GM18502 (cell line): ENCODE measurements at regions not wholly inside any gene's neighbourhood (a gene's known extent, or its start where the extent isn't known, plus 50 kb on each side); places are given as distances from the start of the nearest gene placed in this dataset.

Source experiments
- ATAC-seq: cut with Tn5 transposase; IDR thresholded peaks from one replicate; pipeline ENCODE4 v1.9.1; 2021; ENCODE audit warnings: mild to moderate bottlenecking; ENCODE audit not compliant: unreplicated experiment, poor library complexity

DNA sequence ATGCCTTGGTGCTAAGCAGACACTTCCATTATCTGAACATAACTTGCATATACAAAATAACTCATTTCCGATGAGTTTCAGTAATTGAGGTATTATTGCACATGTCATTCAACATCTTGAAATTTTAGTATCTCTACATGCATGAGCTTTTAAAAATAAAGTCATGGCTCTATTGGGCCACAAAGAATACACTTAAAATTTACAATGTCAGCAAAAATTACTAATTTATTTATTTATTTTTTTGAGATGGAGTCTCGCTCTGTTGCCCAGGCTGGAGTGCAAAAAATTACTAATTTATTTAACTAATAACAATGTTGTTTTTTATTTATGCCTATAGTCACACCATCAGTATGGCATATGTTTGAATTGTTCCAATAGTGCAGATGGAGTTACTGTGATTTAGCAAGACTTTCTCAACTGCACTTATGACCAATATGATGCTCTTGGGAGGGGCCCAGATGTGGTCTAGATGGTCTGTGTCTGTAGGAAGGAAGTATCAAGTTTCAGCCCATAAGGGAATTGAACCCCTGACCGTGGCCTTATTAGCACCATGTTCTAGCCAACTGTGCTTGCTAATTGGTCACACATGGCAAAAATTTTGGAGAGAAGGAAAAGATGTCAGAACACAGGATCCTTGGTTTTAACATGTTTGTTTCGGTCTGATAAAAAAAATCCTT is 370.7 kb upstream of the TSHZ2 start:
- no peak for ATAC-seq

DNA sequence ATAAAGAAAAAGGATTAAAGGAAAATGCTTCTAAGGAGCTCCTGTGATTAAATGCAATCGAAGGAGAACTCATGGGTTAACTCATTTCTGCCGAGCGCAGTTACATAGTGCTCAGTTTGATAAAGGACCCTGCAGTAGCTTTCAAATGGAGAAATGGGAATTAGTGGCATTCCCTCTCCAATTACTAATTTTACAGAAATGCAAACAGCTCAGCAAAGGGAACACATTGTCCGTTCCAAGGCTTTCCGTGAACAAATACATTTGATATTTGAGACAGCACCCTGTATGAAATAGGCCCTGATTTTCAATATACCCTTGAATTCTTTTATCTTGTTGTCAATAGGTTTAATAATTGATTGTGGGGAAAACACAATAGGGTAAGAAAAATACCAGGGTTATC is 375.9 kb upstream of the TSHZ2 start:
- ATAC-seq: no peak

DNA sequence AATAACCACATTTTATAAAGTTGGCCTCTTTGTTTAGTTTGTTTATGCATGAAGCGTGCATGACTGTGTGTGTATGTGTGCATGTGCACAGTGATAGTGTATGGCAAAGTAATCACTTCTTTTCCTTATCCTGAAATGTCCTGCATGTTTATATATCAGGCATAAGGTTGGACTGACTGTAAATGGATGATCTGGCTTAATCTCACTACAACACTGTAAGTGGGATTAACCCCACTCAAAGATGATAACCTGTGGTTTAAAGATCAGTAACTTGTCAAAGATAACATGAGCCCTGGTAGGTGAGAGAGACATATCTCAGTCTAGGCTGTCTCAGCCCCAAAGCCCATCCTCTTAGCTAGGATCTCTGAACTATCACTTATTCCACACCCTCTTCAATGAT is 376.6 kb upstream of the TSHZ2 start:
- no peak for ATAC-seq

DNA sequence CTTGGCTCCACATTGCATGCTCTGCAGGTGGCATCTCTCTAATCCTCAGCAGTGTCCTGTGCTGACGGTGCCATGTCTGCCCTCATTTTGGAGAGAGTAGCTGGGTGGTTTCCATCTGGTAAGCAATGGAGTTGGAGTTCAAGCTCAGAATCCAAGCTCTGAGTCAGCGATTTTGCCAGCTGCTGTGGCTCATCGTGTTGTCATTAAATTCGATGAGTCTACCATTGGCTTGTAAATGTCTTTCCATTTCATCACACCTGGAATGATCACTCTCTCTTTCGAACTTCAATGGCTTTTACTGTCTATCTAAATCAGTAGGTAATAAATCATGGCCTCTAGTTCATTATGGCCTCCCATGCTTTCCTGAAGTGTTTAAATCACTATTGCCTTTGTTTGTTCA is 378.5 kb upstream of the TSHZ2 start:
- ATAC-seq: no peak

DNA sequence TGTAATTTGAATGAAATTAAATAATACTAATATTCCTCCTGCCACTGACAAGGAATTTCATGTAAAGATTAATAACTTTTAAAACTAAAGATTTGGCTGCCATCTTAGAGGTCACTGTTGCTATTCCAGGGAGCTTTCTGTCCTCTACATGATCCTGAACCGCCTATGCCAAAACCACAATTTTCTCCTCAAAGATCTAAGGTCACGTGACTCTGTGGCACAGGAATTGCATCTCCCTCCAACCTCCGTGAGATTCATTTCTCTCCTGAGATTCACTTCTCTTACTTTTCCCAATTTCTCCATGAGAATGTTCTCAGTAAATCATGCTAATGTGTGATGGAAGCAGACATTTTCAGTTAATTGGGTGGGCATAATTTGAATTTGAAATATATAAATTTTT is 379.6 kb upstream of the TSHZ2 start:
- ATAC-seq: no peak

DNA sequence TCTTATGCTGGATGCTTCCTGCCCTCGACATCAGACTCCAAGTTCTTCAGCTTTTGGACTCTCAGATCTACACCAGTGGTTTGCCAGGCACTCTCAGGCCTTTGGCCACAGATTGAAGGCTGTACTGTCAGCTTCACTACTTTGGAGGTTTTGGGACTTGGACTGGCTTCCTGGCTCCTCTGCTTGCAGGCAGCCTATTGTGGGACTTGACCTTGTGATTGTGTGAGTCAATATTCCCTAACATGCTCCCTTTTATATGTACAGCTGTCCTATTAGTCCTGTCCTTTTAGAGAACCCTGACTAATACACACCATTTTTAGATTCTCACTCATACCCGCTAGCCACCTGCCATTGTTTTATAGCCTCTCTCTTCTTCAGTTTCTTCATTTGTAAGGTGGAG is 382.1 kb upstream of the TSHZ2 start:
- ATAC-seq: no peak

DNA sequence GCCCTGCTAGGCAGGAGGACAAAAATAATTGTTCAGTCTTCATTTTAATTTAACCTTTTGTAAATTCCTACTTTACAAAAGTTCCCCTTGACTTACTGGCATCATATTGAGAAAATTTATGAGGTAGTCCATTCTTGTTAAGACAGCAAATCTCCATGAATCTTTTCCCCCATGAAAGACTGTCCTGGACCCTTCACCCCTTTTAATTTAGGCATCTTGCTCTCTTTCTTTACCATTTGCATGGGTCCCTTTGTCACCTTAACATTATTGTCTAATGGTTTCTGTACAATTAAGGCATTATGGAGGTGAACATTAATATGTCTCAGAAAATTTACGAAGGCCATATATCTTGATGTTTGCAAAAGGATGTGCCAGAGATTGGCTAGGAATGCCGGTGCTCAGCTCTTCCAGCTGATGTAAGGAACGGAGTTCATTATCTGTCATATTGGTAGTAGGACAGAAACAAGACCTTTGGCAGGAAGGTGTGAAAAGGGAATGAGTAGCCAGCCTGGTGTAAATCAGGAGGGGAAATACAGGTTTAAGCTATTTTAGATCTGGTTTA is 382.8 kb upstream of the TSHZ2 start:
- ATAC-seq: no peak

DNA sequence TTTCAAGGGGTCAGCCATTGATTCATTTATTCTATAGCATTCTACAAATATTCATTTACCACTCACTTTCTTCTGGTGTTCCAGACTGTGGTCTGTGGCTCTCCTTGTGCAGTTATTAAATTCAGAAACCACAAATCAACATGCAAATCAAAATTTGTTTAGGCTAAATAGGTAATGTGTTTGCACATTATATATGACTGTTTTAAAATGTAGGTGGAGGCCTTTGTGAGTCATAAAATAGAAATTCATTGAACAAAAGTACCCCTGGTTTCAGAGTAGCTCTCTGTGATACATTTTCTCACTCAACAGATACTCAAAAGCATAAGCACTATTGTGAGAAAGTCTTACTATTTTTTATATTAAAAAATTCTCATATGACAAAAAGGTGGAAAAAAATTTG is 385.5 kb upstream of the TSHZ2 start:
- no peak for ATAC-seq

DNA sequence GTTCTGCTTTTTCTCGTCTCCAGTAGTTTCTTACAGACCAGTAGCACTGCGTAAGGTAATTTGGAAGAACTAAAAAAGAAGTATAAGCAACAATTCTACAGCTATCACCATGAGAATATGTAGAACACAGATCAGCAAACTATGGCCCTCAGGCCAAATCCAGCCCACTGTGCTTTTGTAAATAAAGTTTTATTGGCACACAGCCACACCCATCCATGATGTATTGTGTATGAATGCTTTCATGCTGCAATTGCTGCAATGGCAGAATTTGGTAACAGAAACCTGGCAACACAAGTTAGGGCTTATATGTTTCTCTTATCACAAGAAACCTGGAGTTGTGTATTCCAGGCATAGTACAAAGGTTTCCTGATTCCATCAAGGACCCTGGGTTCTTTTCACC is 386.8 kb upstream of the TSHZ2 start:
- no peak for ATAC-seq

DNA sequence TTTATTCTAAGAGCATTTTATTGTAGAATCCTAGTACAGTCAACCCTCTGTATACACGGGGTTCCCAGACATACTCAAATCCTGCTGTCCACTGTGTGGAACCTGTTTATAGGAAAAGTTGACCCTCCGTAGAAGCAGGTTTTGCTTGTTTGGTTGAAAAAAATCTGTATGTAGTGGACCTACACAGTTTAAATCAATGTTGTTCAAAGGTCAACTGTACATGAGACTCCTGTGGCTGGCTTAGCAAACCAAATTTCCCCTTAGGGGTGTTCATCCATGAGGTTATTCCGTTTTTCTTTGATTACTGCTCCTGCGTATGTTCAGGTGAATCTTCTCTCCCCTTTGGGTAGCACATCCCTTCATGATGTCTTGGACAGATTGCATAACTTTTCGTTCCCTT is 387.0 kb upstream of the ZFP64 start:
- no peak for ATAC-seq

DNA sequence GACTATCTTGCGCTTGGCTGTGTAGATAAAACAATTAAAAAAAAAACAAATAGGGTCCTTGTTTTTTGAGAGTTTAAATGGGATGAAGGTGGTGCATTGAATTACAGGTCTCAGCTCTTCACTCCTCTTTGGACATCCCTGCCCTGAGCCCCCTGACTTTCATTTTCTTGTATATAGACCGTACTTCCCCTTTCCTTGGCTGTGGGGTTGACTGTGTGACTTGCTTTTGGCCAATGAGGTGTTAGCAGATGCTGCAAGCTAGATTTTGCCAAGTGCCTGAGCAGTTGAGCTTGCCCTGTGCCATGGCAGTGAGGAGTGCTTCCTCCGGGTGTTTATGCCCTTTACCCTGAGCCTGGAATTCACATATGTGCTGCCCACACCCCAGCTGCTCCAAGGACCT is 386.1 kb upstream of the ZFP64 start:
- no peak for ATAC-seq

DNA sequence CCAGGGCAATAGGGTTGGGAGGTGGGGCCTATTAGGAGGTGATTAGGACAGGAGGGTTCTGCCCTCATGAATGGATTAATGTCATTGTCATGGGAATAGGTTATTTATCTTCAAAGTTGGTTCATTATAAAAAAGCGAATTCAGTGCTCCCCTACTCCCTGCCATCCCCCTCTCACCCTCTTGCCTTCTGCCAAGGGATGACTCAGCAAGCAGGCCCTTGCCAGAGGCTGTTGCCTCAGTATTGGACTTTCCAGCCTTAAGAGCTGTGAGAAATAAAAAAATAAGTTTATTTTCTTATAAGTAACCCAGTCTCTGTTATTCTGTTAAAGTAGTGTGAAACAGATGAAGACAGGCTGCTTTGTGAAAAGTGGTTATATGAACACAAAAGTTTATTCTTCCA is 381.1 kb upstream of the ZFP64 start:
- ATAC-seq: no peak

DNA sequence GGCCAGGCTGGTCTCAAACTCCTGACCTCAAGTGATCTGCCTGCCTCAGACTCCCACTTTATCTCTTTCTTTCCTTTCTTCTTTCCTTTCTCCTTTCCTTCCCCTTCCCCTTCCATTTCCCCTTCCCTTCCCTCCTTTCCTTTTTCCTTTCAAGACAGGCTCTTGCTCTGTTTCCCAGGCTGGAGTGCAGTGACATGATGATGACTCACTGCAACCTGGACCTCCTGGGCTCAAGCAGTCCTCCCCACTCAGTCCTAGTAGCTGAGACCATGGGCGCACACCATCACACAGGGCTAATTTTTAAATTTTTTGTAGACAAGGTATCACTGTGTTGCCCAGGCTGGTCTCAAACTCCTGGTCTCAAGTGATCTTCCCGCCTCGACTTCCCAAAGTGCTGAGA is 377.6 kb upstream of the ZFP64 start:
- no peak for ATAC-seq

DNA sequence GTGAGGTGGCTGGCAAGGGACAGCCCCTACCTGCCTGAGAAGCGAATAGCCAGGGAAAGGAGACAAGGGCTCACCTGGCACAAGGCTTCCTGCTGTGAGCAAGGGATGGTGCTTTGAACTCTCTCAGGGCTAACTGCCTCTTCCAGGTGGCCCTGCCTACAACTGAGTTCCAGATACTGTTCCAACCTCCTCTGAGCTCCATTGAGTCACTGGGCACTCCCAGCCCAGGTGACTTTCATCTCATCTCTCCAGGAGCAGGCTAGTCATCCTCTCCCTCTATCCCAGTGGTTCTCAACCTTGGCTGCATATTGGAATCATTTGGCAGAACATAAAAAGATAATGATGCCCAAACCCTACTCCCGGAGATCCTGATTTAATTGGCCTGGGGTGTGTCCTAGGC is 374.0 kb upstream of the ZFP64 start:
- ATAC-seq: no peak

DNA sequence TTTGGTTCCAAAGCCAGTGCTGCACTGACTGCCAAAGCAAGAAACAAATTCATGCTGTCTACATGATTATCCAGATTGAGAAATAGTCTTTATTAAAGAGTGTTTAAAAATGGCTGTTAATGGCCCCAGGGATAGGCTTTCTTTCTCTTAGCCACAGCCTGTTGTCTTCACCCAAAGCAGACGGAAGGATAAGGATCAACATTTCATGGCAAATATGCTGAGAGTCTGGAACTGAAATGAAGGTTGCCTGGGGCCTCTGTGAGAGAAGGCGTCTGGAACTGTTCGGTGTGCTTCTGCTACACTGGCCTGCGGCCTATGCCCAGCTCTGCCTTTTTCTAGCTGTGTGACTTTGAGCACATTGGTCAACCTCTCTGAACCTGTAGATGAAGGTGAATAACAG is 373.0 kb upstream of the ZFP64 start:
- ATAC-seq: no peak

DNA sequence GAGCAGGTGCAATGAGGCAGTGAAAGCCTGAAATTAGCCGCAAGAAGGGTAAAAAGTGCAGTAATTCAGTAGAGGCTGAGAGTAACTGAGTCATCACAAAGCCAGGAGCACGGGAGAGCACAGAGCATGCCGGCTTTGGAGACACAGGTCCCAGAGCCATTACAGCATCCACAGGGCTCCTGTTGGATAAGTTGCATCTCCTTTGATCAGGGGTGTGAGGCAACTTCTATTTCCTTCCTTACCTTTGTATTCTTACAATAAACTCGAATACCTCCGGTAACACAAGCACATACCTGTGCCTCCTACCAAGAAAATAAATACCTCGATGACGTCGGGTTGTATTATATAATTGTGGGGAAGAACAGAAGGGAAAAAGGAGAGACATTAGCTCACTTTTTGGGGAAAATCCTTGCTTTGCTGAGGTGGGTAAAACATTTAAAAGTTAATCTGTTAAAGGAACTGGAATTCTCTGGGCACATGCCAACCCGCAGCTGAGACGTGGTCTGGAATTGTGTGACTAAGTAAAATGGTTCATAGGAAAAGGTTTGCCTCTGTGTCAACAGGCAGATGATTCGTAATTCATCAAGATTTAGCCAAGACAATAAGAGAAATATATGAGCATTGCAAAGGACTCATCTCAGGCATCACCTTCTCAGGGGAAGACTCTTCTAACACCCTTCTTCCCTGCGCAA is 360.7 kb upstream of the ZFP64 start:
- ATAC-seq: no peak

DNA sequence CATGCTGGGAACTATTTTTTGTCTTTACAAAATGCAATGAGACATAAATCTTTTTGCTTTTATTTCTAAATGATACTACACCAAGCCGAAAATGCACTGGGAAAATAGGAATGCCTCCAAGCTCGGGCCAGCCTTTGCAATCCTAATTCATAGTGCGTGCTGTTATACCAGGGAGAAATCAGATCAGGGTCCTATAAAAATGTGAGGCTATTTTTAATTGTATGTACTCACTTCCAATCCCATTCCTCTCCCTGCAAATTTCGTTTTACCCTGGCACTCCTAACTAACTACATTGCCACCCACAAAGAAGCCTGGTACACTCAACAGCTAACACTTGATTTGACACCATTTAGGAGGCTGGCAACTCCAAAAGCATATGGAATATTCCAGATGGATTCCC is 350.6 kb upstream of the ZFP64 start:
- no peak for ATAC-seq

DNA sequence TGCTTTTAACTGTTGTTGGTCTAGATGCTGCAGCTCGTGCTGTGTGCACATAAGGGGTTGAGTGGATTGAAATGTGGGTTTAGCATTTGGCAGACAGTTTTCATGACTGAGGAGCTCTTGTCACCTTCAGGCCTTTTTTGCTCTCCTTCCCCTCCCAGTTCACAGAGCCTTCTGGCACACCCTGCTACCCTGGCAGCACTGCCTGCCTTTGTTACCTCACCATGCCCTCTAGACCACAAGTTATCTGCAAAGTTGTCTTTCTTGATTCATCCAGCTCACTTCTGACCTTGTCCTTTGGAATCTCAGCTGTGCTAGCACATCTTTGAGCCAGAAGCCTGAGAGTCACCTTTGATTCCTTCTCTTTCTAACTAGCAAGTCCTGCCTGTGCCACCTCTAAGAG is 348.9 kb upstream of the ZFP64 start:
- ATAC-seq: no peak

DNA sequence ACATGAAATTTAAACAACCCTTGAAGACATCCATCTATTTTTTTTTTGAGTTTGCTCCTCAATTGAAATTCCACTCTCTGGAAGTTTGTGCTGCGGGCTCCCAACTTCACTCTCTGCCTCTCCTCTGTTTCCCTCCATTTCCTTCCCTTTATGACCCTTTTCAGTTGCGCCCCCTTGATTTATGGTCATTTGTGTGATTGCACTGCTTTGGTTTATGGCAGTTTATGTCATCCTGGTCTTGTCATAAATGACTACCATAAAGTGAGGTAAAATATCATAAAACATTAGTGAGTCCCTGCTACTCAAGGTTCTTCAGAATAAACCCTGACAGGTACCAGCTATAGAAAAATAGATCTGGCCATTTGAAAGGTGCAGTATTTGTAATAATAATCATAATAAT is 348.3 kb upstream of the ZFP64 start:
- ATAC-seq: no peak

DNA sequence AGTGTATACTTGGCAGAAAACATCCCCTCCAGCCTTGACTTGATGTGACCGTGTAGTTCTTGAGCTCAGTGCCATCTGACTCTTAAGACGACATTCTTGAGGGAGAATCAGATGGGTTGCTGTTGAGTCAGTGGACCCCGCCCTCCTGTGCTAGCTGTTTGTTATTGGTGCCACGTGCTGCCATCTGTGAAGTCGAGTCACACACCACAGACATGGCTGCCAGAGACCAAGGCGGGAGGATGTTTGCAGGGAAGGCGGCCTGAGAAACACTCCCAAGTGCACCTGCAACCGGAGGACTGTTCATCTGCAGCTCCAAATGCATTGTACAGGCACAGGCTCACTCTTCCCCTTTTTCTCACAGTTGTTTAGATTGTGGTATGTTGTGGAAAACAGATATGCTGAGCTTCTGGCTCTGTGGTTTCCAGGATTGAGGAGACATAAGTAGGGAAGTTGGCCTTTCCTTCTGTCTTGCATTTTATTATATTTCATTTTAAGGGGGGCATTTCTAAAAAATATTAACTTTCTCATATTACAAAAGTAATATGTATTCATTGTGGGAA is 345.3 kb upstream of the ZFP64 start:
- no peak for ATAC-seq

DNA sequence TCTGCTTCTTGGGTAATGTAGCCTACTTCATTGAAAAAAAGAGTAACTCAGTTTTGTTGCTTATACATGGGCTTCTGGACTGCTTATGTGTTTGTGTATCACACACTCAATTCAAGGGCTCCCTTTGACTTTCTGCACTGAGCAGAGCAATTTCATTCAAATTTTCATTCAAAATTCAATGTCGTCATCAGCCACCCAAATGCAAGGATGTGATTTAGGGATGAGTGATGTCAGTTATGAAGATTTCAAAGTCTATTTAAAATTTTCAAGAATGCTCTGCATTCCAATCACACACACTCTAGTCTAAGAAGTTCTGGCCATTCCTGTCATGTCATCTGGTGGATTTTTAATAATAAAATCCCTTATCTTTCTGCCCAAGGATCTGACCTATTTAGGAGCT is 344.5 kb upstream of the ZFP64 start:
- ATAC-seq: no peak

DNA sequence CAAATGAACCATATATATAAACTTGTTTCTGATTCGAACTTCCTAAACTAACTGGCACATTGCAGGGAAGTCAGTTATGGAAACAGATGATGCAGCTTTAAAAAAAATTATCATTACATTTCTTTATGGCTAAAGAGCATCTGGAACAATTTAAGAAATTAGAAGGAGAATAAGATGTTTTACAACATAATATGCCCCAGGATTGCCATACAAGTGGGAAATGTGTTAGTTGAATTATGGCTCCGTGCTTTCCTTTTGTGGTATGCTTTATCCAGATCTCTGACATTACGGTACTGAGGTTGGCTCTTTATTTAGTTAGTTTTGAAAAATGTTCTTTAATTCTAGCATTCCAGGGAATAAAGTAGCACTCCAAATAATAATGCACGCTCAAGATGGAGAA is 343.0 kb upstream of the ZFP64 start:
- no peak for ATAC-seq
